ENCODE measurements at regions not wholly inside any gene's neighbourhood (a gene's known extent, or its start where the extent isn't known, plus 50 kb on each side); places are given as distances from the start of the nearest gene placed in this dataset.

DNA sequence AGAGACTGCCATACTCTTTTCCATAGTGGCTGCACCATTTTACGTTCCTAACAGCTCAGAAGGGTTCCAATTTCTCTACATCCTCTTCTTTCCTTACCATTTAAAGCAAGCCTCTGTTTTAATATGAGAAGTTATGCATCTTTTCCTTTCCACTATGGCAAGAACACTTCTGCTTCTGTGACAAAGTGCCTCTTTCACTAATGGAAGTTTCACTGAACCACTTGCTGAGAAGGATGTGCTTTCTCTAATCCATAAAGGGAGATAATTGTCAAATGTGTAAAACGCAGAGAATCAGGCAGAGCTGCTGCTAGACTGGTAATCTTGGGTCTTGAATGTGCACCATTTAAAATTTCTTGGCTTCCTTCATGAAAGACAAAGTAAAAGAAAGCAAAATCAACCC is 131.6 kb downstream of the PJA2 start:
- no peak for TF ChIP-seq CTCF (IDR thresholded peaks at IDR 0.05)
- TF ChIP-seq EZH2 (IDR thresholded peaks at IDR 0.05; ENCODE audit: borderline replicate concordance, insufficient read depth, low read depth, low read length, poor library complexity, severe bottlenecking): no peak
- Histone ChIP-seq H3K9me3 (ENCODE audit: control extremely low read depth in 1 of 3, control insufficient read depth in 2 of 3, insufficient read depth in 1 of 3, low read length in 2 of 3) (no peaks in the 10 kb centered on the region), H4K20me1 (ENCODE audit: control insufficient read depth, insufficient read depth, low read length, poor library complexity, severe bottlenecking) (no peaks in the 10 kb centered on the region), H3K79me2 (ENCODE audit: control insufficient read depth, insufficient read depth, low read length) (no peaks in the 10 kb centered on the region), H3K27ac (ENCODE audit: low read length in 2 of 2) (no peak overlapping the region), H3K9ac (ENCODE audit: low read length) (no peak overlapping the region), H3K4me2 (replicated peaks; ENCODE audit: low read depth, low read length, poor library complexity, severe bottlenecking) (no peak overlapping the region), H3K4me1 (ENCODE audit: control insufficient read depth in 2 of 2, insufficient read depth in 2 of 2, low read length in 2 of 2) (no peaks in the 10 kb centered on the region), H2AFZ (ENCODE audit: insufficient read depth, low read depth, low read length, poor library complexity, severe bottlenecking) (no peak overlapping the region), H3K4me3 (ENCODE audit: control extremely low read depth in 1 of 5, extremely low read depth in 1 of 5, insufficient read depth in 1 of 5, low read depth in 2 of 5, low read length in 4 of 5) (no peak overlapping the region), H3K36me3 (replicated peaks in 1 of 2; ENCODE audit: control extremely low read depth in 1 of 2, control insufficient read depth in 1 of 2, extremely low read depth in 1 of 2, insufficient read depth in 2 of 2, low read length in 1 of 2) (no peaks in the 10 kb centered on the region), H3K27me3 (replicated peaks in 1 of 4; ENCODE audit: control extremely low read depth in 1 of 4, control insufficient read depth in 3 of 4, insufficient read depth in 4 of 4, low read length in 3 of 4) (no peaks in the 10 kb centered on the region)
- ChIA-PET POLR2A (no interaction called here), CTCF (no interaction called here)
- WGBS (ENCODE audit: insufficient coverage): no CpG with 5 or more reads among the region's 2 CpGs
- no peaks in the 10 kb centered on the region for H3K27me3 Mint-ChIP-seq
- intact Hi-C loops (cut with micrococcal nuclease): no loop called here
- no peaks in the 10 kb centered on the region for H3K4me1 Mint-ChIP-seq
- no peak for DNase-seq
- no peak for ATAC-seq (ENCODE audit: low read depth)
- no peak overlapping the region for H3K27ac Mint-ChIP-seq
- H3K4me3 Mint-ChIP-seq: no peak overlapping the region
- H3K9me3 Mint-ChIP-seq (ENCODE audit: insufficient read depth): no peaks in the 10 kb centered on the region

GRCh38 chr5:109275919-109276318 is 133.9 kb downstream of the PJA2 start:
- ATAC-seq (ENCODE audit: low read depth): no peak
- POLR2A ChIA-PET: interaction anchor here (0.7 kb wide), 1 partner anchor 26 kb away, joined by 6 read pairs; no protein-coding TSS in a partner anchor
- CTCF ChIA-PET: interaction anchor here (0.6 kb wide), 1 partner anchor 665 kb away, joined by 3 read pairs; no protein-coding TSS in a partner anchor

More at GRCh38 chr5:109275919-109276318, 133.9 kb downstream of the PJA2 start:
- H3K27me3 ChIP-seq (replicated peaks in 1 of 4; ENCODE audit: control extremely low read depth in 1 of 4, control insufficient read depth in 3 of 4, insufficient read depth in 4 of 4, low read length in 3 of 4): no peaks in the 10 kb centered on the region
- Mint-ChIP-seq H3K9me3 (ENCODE audit: insufficient read depth) (no peaks in the 10 kb centered on the region), H3K27ac (no peak overlapping the region), H3K27me3 (no peaks in the 10 kb centered on the region), H3K4me1 (no peaks in the 10 kb centered on the region), H3K4me3 (no peak overlapping the region)
- H4K20me1 ChIP-seq (ENCODE audit: control insufficient read depth, insufficient read depth, low read length, poor library complexity, severe bottlenecking): no peaks in the 10 kb centered on the region
- H3K4me3 ChIP-seq (ENCODE audit: control extremely low read depth in 1 of 5, extremely low read depth in 1 of 5, insufficient read depth in 1 of 5, low read depth in 2 of 5, low read length in 4 of 5): no peak overlapping the region
- no peak overlapping the region for H2AFZ ChIP-seq (ENCODE audit: insufficient read depth, low read depth, low read length, poor library complexity, severe bottlenecking)
- no peaks in the 10 kb centered on the region for H3K9me3 ChIP-seq (ENCODE audit: control extremely low read depth in 1 of 3, control insufficient read depth in 2 of 3, insufficient read depth in 1 of 3, low read length in 2 of 3)
- no peak for DNase-seq
- no CpG with 5 or more reads among the region's 2 CpGs for WGBS (ENCODE audit: insufficient coverage)
- H3K27ac ChIP-seq (ENCODE audit: low read length in 2 of 2): no peak overlapping the region
- TF ChIP-seq EZH2 (IDR thresholded peaks at IDR 0.05; ENCODE audit: borderline replicate concordance, insufficient read depth, low read depth, low read length, poor library complexity, severe bottlenecking) (no peak), CTCF (IDR thresholded peaks at IDR 0.05) (no peak)
- no peak overlapping the region for H3K4me2 ChIP-seq (replicated peaks; ENCODE audit: low read depth, low read length, poor library complexity, severe bottlenecking)
- no peaks in the 10 kb centered on the region for H3K4me1 ChIP-seq (ENCODE audit: control insufficient read depth in 2 of 2, insufficient read depth in 2 of 2, low read length in 2 of 2)
- intact Hi-C loops (cut with micrococcal nuclease): no loop called here
- no peaks in the 10 kb centered on the region for H3K36me3 ChIP-seq (replicated peaks in 1 of 2; ENCODE audit: control extremely low read depth in 1 of 2, control insufficient read depth in 1 of 2, extremely low read depth in 1 of 2, insufficient read depth in 2 of 2, low read length in 1 of 2)
- no peaks in the 10 kb centered on the region for H3K79me2 ChIP-seq (ENCODE audit: control insufficient read depth, insufficient read depth, low read length)
- no peak overlapping the region for H3K9ac ChIP-seq (ENCODE audit: low read length)

All from B cell (primary cell).